Esophagus squamous epithelium (tissue), 5 donors: ENCODE measurements at regions not wholly inside any gene's neighbourhood (a gene's known extent, or its start where the extent isn't known, plus 50 kb on each side); places are given as distances from the start of the nearest gene placed in this dataset.

Experiments
- DNase-seq: peaks from one replicate; lab custom pipeline; 2025; lab: John Stamatoyannopoulos, UW
- H3K27ac ChIP-seq, 4 donors: fragments of 200-600 bp; sonication (generic); one replicate each; pipeline ENCODE4 v1.5.1; 2016 to 2019; ENCODE audit warnings: mild to moderate bottlenecking in 1 of 4
- H3K27me3 ChIP-seq, 4 donors: fragments of 200-600 bp; sonication (generic); 1 replicate in 3 of 4; 2 replicates in 1 of 4; pipeline versions ENCODE4 v1.5.1 to v1.6.0; 2017 to 2021; ENCODE audit warnings: antibody characterized with exemption in 1 of 4
- H3K36me3 ChIP-seq, 3 donors: fragments of 200-600 bp; sonication (generic); one replicate each; pipeline ENCODE4 v1.5.1; 2016 to 2019
- H3K4me1 ChIP-seq, 3 donors: fragments of 200-600 bp; sonication (generic); one replicate each; pipeline ENCODE4 v1.5.1; 2017 to 2019
- H3K4me3 ChIP-seq, 4 donors: fragments of 200-600 bp; sonication (generic); 1 replicate in 3 of 4; 2 replicates in 1 of 4; pipeline ENCODE4 v1.5.1; 2016 to 2019; ENCODE audit warnings: mild to moderate bottlenecking in 2 of 4, moderate library complexity in 1 of 4
- H3K9me3 ChIP-seq, 3 donors: fragments of 200-600 bp; sonication (generic); one replicate each; pipeline ENCODE4 v1.5.1; 2016 to 2019
- POLR2A ChIP-seq, 4 donors: fragments of 450-650 bp; IDR thresholded peaks; one replicate each; pipeline ENCODE4 v1.6.1; 2017; ENCODE audit warnings: antibody characterized with exemption in 4 of 4, mild to moderate bottlenecking in 4 of 4, moderate library complexity in 3 of 4
- WGBS, 2 donors: methylation state at CpG; one replicate each; pipeline ENCODE4 v1.1.5; 2018; 5-methylcytosine and 5-hydroxymethylcytosine counted together
- intact Hi-C: fragments of 100-400 bp; cut with DNase I; formaldehyde crosslinking; loops from one replicate; pipeline ENCODE4 v1.15.0; 2022
- TF ChIP-seq, protein P1 (sequence below), 6 experiments: fragments of 450-650 bp in 4 of 6; fragments of 200-600 bp in 2 of 6; sonication (generic) in 2 of 6; IDR thresholded peaks; one replicate each; pipeline ENCODE4 v1.5.1; 2016 to 2019; ENCODE audit warnings: antibody characterized with exemption in 6 of 6, mild to moderate bottlenecking in 4 of 6, moderate library complexity in 4 of 6
- donor health status: DM: yes; HTN: yes; CAD: no.

DNA sequence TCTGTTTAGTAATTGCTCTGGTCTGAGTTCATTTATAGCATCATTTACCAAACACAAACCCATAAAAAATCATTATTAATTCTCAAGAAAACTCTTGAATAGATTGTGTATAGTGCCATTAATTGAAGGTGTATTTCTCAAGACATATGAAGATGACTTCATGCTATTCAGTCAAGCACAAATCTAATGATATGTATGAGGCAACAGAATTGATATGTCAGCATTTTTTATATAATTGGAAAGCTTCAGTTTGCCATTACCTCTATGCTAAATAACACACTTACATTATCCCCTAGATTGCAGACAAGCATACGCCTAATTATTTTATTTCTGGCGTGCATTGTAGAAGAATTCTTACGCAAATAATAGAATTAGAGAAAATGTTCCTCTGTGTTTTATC is 461.8 kb downstream of the PDHA2 start:
- Histone ChIP-seq H3K36me3 (no peaks in the 10 kb centered on the region), H3K9me3 (no peaks in the 10 kb centered on the region), H3K4me1 (no peaks in the 10 kb centered on the region), H3K4me3 (no peak overlapping the region), H3K27ac (no peak overlapping the region), H3K27me3 (no peaks in the 10 kb centered on the region)
- 86 to 87% methylated on average over 3 of the region's 3 CpGs for WGBS, 2 donors
- intact Hi-C loops: no loop called here
- no peak for DNase-seq
- no peak for TF ChIP-seq POLR2A (IDR thresholded peaks at IDR 0.05)
- TF ChIP-seq, protein P1, sequence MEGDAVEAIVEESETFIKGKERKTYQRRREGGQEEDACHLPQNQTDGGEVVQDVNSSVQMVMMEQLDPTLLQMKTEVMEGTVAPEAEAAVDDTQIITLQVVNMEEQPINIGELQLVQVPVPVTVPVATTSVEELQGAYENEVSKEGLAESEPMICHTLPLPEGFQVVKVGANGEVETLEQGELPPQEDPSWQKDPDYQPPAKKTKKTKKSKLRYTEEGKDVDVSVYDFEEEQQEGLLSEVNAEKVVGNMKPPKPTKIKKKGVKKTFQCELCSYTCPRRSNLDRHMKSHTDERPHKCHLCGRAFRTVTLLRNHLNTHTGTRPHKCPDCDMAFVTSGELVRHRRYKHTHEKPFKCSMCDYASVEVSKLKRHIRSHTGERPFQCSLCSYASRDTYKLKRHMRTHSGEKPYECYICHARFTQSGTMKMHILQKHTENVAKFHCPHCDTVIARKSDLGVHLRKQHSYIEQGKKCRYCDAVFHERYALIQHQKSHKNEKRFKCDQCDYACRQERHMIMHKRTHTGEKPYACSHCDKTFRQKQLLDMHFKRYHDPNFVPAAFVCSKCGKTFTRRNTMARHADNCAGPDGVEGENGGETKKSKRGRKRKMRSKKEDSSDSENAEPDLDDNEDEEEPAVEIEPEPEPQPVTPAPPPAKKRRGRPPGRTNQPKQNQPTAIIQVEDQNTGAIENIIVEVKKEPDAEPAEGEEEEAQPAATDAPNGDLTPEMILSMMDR (IDR thresholded peaks at IDR 0.05): no peak

DNA sequence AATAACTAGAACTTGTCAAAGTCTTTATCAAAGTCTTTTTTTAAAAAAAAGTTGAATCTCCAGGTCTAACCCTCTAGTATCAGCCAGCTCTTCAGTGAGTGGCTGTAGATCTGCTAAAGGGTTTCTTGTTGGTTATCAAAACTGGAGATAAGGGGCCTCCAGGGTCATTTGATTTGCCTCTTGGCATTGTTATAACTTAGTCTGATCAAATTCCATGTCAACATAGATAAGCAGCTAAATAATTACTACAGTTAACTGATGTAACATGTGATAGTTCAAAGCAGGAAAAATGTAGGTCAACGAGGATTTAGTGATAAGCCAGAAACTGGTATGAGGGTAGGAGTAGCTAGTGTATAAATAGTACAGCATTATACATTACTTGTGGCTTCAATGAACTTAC is 465.1 kb downstream of the PDHA2 start:
- Histone ChIP-seq H3K27ac (no peak overlapping the region), H3K9me3 (peaks cover 0 to 7% (median 0%) of the 10 kb centered on the region in 3 donors), H3K4me1 (no peaks in the 10 kb centered on the region), H3K36me3 (no peaks in the 10 kb centered on the region), H3K27me3 (no peaks in the 10 kb centered on the region), H3K4me3 (no peak overlapping the region)
- TF ChIP-seq, protein P1 (IDR thresholded peaks at IDR 0.05): no peak
- no peak for TF ChIP-seq POLR2A (IDR thresholded peaks at IDR 0.05)
- no peak for DNase-seq
- intact Hi-C loops: no loop called here
- 17% methylated on average over 1 of the region's 1 CpG for WGBS, 2 donors

DNA sequence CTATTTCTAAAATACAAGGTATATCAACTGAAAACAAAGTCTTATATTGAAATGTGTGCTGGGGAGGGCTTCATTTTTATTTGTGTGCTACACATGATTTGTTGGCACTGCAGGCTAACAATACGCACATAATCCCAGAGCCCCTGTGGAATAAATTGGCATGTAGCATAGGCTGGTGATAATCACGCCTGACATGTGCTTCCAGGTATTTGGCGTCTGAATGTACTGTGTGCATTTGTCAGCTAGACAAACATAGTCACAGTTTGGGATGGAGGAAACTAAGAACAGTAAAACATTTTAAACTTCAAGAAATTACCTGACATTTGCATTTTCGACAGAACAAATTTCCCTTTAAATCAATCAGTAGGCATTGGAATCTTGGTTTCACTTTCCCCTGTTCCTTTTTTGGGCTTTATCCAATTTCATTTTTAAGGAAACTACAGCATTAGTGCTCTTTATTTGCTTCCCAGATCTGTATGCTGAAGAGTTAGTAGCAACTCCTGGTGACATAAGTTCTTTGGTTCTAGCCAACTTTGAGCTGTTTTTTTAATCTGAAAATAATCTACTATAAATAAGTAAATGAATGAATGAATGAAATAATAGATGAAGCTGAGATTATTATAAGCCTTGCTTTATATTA is 472.3 kb downstream of the PDHA2 start:
- H3K9me3 ChIP-seq: peaks cover 0 to 7% (median 0%) of the 10 kb centered on the region in 3 donors
- no peak overlapping the region for H3K27ac ChIP-seq
- H3K4me3 ChIP-seq: peak overlapping the region in 2 of 4 donors; percentile 15 to 39
- no peaks in the 10 kb centered on the region for H3K27me3 ChIP-seq
- H3K4me1 ChIP-seq: no peaks in the 10 kb centered on the region
- DNase-seq: no peak
- H3K36me3 ChIP-seq: no peaks in the 10 kb centered on the region
- 39 to 46% methylated on average over 4 of the region's 4 CpGs for WGBS, 2 donors
- intact Hi-C loops: no loop called here
- no peak for TF ChIP-seq POLR2A (IDR thresholded peaks at IDR 0.05)
- TF ChIP-seq, protein P1 (IDR thresholded peaks at IDR 0.05): no peak

DNA sequence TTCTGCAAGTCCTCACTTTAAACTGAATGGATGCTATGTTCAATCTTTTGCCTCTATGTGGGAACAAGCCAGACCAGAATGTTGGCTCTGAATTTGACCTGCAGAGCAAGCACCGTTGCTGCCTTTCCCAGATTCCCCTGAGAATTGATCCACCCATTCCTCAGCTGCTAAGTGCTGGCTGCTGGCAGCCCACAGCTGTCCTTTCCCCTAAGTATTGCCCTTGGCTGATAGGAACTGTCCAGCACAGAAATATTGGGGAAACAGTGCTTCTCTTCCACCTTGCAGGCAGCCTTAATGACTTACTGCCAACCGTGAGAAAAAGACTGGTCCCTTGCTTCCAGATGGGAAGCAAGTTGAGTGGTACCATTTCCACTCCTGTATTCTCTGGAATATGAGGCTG is 475.9 kb downstream of the PDHA2 start:
- intact Hi-C loops: no loop called here
- TF ChIP-seq POLR2A (IDR thresholded peaks at IDR 0.05): no peak
- TF ChIP-seq, protein P1 (IDR thresholded peaks at IDR 0.05): no peak
- DNase-seq: no peak

DNA sequence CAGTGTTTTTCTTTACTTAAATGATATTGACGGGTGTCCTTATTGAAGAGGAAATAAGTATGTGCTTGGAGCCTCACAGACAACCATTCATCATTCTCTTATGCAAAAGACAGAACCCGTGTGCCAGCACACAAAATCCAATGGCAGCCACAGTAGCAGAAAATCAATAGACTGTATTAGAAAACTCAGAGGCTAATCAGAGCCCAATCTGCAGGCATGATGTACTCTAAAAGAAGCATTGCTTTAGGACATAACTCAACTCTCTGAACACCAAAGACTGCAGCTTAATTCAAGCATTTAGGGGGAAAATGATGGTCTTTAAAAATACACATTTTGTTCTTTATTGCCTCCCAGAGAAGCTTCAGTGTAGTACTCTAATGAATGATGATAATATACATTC is 476.9 kb downstream of the PDHA2 start:
- TF ChIP-seq, protein P1 (IDR thresholded peaks at IDR 0.05): no peak
- TF ChIP-seq POLR2A (IDR thresholded peaks at IDR 0.05): no peak
- 51 to 62% methylated on average over 2 of the region's 2 CpGs for WGBS, 2 donors
- H3K27ac ChIP-seq: no peak overlapping the region
- intact Hi-C loops: no loop called here
- no peaks in the 10 kb centered on the region for H3K36me3 ChIP-seq
- H3K4me1 ChIP-seq: no peaks in the 10 kb centered on the region
- H3K27me3 ChIP-seq: no peaks in the 10 kb centered on the region
- no peak overlapping the region for H3K4me3 ChIP-seq
- no peak for DNase-seq
- no peaks in the 10 kb centered on the region for H3K9me3 ChIP-seq

More for the DNA sequence above, 475.9 kb downstream of the PDHA2 start:
- H3K36me3 ChIP-seq: no peaks in the 10 kb centered on the region
- WGBS, 2 donors: 14 to 25% methylated on average over 2 of the region's 2 CpGs
- no peak overlapping the region for H3K27ac ChIP-seq
- H3K4me1 ChIP-seq: no peaks in the 10 kb centered on the region
- H3K27me3 ChIP-seq: no peaks in the 10 kb centered on the region
- H3K4me3 ChIP-seq: no peak overlapping the region
- no peaks in the 10 kb centered on the region for H3K9me3 ChIP-seq
